OCI-LY3 (cell line): ENCODE measurements at regions not wholly inside any gene's neighbourhood (a gene's known extent, or its start where the extent isn't known, plus 50 kb on each side); places are given as distances from the start of the nearest gene placed in this dataset.

Experiments used
- H2AFZ ChIP-seq: fragments of 200-600, 300-600 bp; shearing (Covaris generic); 2 replicates; pipeline ENCODE4 v1.6.0; 2014; ENCODE audit warnings: antibody characterized with exemption, low read depth, low read length
- H3K27ac ChIP-seq: fragments of 200-600, 300-600 bp; sonication (generic); 2 replicates; pipeline ENCODE4 v1.5.1; 2014; ENCODE audit warnings: mild to moderate bottlenecking, low read length, moderate library complexity, mixed read lengths
- H3K27me3 ChIP-seq: fragments of 200-600, 300-600 bp; sonication (generic); 2 replicates; pipeline ENCODE4 v1.6.1; 2014; ENCODE audit warnings: low read depth, low read length, mixed read lengths
- H3K36me3 ChIP-seq: fragments of 200-600, 300-600 bp; sonication (generic); replicated peaks from 2 replicates; pipeline ENCODE3; 2014; ENCODE audit warnings: low read depth, low read length, mixed read lengths
- H3K4me1 ChIP-seq: fragments of 300-600, 200-600 bp; sonication (generic); 2 replicates; pipeline ENCODE4 v1.6.1; 2014; ENCODE audit warnings: low read length, mixed read lengths
- H3K4me2 ChIP-seq: fragments of 200-600, 300-600 bp; sonication (generic); 2 replicates; pipeline ENCODE4 v1.6.1; 2014; ENCODE audit warnings: low read length, mixed read lengths
- H3K4me3 ChIP-seq: fragments of 300-600, 200-600 bp; sonication (generic); 2 replicates; pipeline ENCODE4 v1.5.1; 2014; ENCODE audit warnings: antibody characterized with exemption, mild to moderate bottlenecking, low read length, moderate library complexity
- H3K79me2 ChIP-seq: fragments of 300-600, 200-600 bp; shearing (Covaris generic); 2 replicates; pipeline ENCODE4 v1.6.1; 2014; ENCODE audit warnings: mild to moderate bottlenecking, low read length, mixed read lengths
- H3K9ac ChIP-seq: fragments of 300-600, 200-600 bp; shearing (Covaris generic); 2 replicates; pipeline ENCODE4 v1.6.0; 2014; ENCODE audit warnings: mild to moderate bottlenecking, low read length, moderate library complexity
- H3K9me3 ChIP-seq: fragments of 200-600, 300-600 bp; shearing (Covaris generic); 2 replicates; pipeline ENCODE4 v1.6.1; 2014; ENCODE audit warnings: low read length, mixed read lengths; ENCODE audit not compliant: insufficient read depth
- H4K20me1 ChIP-seq: fragments of 200-600, 300-600 bp; sonication (generic); 2 replicates; pipeline ENCODE4 v1.6.1; 2016; ENCODE audit warnings: low read length, mixed read lengths; ENCODE audit not compliant: insufficient read depth
- EZH2phosphoT487 ChIP-seq: fragments of 200-600 bp; shearing (Covaris generic); IDR thresholded peaks from 2 replicates; pipeline ENCODE4 v1.6.1; 2018; ENCODE audit warnings: antibody characterized with exemption, mixed run types, low read depth
- TF ChIP-seq, protein P1 (sequence below): fragments of 200-600, 300-600 bp; sonication (generic); IDR thresholded peaks from 2 replicates; pipeline ENCODE4 v1.5.1; 2014; ENCODE audit warnings: antibody characterized with exemption, low read length, low read depth

GRCh38 chr18:41069167-41069566 lies 885.9 kb upstream of the PIK3C3 start:
- H3K9me3 ChIP-seq, result no peaks in the 10 kb centered on the region
- no peaks in the 10 kb centered on the region for H3K36me3 ChIP-seq
- H3K4me1 ChIP-seq, result no peaks in the 10 kb centered on the region
- no peak overlapping the region for H2AFZ ChIP-seq
- H3K4me2 ChIP-seq, result no peak overlapping the region
- H4K20me1 ChIP-seq, result no peaks in the 10 kb centered on the region
- H3K27ac ChIP-seq, result no peak overlapping the region
- no peak for TF ChIP-seq EZH2phosphoT487
- TF ChIP-seq, protein P1, sequence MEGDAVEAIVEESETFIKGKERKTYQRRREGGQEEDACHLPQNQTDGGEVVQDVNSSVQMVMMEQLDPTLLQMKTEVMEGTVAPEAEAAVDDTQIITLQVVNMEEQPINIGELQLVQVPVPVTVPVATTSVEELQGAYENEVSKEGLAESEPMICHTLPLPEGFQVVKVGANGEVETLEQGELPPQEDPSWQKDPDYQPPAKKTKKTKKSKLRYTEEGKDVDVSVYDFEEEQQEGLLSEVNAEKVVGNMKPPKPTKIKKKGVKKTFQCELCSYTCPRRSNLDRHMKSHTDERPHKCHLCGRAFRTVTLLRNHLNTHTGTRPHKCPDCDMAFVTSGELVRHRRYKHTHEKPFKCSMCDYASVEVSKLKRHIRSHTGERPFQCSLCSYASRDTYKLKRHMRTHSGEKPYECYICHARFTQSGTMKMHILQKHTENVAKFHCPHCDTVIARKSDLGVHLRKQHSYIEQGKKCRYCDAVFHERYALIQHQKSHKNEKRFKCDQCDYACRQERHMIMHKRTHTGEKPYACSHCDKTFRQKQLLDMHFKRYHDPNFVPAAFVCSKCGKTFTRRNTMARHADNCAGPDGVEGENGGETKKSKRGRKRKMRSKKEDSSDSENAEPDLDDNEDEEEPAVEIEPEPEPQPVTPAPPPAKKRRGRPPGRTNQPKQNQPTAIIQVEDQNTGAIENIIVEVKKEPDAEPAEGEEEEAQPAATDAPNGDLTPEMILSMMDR, result no peak
- H3K27me3 ChIP-seq, result no peaks in the 10 kb centered on the region
- no peak overlapping the region for H3K4me3 ChIP-seq
- H3K79me2 ChIP-seq, result no peaks in the 10 kb centered on the region
- H3K9ac ChIP-seq, result no peak overlapping the region

DNA sequence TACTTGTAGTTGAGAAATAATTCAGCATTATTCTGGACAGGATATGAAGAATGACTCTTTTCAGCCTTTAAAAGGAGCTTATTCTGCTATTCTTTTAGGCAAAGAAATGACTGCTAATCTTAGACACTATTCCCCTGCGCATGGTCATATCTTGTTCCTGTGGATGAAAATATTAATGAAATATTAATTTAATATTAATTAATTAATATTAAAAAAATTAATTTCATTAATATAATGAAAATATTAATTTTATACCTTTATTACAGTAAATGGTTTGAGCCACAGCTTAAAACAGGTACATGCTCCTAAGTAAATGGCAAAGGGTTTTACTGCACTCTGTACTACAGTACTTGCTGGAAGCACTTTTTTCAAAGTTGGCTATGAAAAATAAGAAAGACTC lies 890.1 kb upstream of the PIK3C3 start:
- Histone ChIP-seq H3K4me3 (no peak overlapping the region), H3K4me2 (no peak overlapping the region), H4K20me1 (no peaks in the 10 kb centered on the region), H3K27me3 (no peaks in the 10 kb centered on the region), H2AFZ (no peak overlapping the region), H3K79me2 (no peaks in the 10 kb centered on the region), H3K9me3 (no peaks in the 10 kb centered on the region), H3K4me1 (no peaks in the 10 kb centered on the region), H3K9ac (no peak overlapping the region), H3K36me3 (no peaks in the 10 kb centered on the region), H3K27ac (no peak overlapping the region)
- no peak for TF ChIP-seq EZH2phosphoT487
- TF ChIP-seq, protein P1, result no peak

GRCh38 chr18:41060967-41061366 lies 894.1 kb upstream of the PIK3C3 start:
- no peaks in the 10 kb centered on the region for H3K27me3 ChIP-seq
- H3K36me3 ChIP-seq, result no peaks in the 10 kb centered on the region
- no peaks in the 10 kb centered on the region for H3K4me1 ChIP-seq
- no peak overlapping the region for H3K4me3 ChIP-seq
- TF ChIP-seq, protein P1, result no peak
- no peak for TF ChIP-seq EZH2phosphoT487
- H2AFZ ChIP-seq, result no peak overlapping the region
- no peaks in the 10 kb centered on the region for H4K20me1 ChIP-seq
- no peaks in the 10 kb centered on the region for H3K79me2 ChIP-seq
- no peak overlapping the region for H3K27ac ChIP-seq
- H3K9ac ChIP-seq, result no peak overlapping the region
- no peaks in the 10 kb centered on the region for H3K9me3 ChIP-seq
- H3K4me2 ChIP-seq, result no peak overlapping the region

- no peaks in the 10 kb centered on the region for H3K27me3 ChIP-seq
- H3K9me3 ChIP-seq, result no peaks in the 10 kb centered on the region
- no peaks in the 10 kb centered on the region for H3K36me3 ChIP-seq
- H3K4me2 ChIP-seq, result no peak overlapping the region
- peak overlapping the region; percentile 29; the same call in 1 of the 2 replicates for H2AFZ ChIP-seq
- TF ChIP-seq, protein P1, result no peak
- TF ChIP-seq EZH2phosphoT487, result no peak
- no peaks in the 10 kb centered on the region for H4K20me1 ChIP-seq
- H3K9ac ChIP-seq, result no peak overlapping the region
- H3K27ac ChIP-seq, result no peak overlapping the region
- no peaks in the 10 kb centered on the region for H3K79me2 ChIP-seq
- H3K4me3 ChIP-seq, result no peak overlapping the region
- H3K4me1 ChIP-seq, result no peaks in the 10 kb centered on the region
These were observed 896.0 kb upstream of the PIK3C3 start for GRCh38 chr18:41059126-41059415.
